A673 (cell line): ENCODE measurements at regions not wholly inside any gene's neighbourhood (a gene's known extent, or its start where the extent isn't known, plus 50 kb on each side); places are given as distances from the start of the nearest gene placed in this dataset.

Experiments used
- EZH2 ChIP-seq: fragments of 200-600 bp; sonication (generic); IDR thresholded peaks from 2 replicates; pipeline ENCODE4 v1.6.1; 2017; ENCODE audit warnings: borderline replicate concordance, low read depth, mild to moderate bottlenecking, mixed read lengths, antibody characterized with exemption, low read length; ENCODE audit not compliant: poor library complexity, severe bottlenecking
- TF ChIP-seq, protein P1 (sequence below): fragments of 300-800, 200-600 bp; sonication (generic); conservative IDR thresholded peaks from 2 replicates; pipeline ENCODE4 v1.5.1; 2017; ENCODE audit warnings: low read depth, mild to moderate bottlenecking, antibody characterized with exemption, low read length, moderate library complexity, mixed read lengths

DNA sequence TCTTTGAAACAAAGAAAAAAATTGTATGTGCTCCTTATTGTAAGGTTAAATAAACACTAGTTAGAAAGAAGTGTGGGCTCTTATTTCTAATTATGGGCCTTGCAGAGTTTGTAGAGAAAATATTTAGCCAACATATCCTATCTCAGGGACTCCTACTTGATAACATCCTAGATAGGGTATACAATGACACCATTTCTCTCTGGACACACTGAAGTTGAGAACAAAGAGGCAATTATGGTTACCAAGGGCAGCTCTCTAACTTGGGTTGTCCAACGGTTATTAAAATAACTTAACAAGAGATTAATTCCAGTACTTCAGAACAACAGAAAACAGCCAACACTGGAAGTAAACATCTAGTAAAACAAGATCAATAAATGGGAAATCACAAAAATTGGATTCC is 69.0 kb upstream of the ZC3H11B start:
- TF ChIP-seq, protein P1, sequence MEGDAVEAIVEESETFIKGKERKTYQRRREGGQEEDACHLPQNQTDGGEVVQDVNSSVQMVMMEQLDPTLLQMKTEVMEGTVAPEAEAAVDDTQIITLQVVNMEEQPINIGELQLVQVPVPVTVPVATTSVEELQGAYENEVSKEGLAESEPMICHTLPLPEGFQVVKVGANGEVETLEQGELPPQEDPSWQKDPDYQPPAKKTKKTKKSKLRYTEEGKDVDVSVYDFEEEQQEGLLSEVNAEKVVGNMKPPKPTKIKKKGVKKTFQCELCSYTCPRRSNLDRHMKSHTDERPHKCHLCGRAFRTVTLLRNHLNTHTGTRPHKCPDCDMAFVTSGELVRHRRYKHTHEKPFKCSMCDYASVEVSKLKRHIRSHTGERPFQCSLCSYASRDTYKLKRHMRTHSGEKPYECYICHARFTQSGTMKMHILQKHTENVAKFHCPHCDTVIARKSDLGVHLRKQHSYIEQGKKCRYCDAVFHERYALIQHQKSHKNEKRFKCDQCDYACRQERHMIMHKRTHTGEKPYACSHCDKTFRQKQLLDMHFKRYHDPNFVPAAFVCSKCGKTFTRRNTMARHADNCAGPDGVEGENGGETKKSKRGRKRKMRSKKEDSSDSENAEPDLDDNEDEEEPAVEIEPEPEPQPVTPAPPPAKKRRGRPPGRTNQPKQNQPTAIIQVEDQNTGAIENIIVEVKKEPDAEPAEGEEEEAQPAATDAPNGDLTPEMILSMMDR = no peak
- no peak for TF ChIP-seq EZH2
